Activated CD4-positive, alpha-beta T cell treated with anti-CD3 and anti-CD28 coated beads for 24 hours (primary cell): ENCODE measurements at regions not wholly inside any gene's neighbourhood (a gene's known extent, or its start where the extent isn't known, plus 50 kb on each side); places are given as distances from the start of the nearest gene placed in this dataset.
"Not testable (repeated sequence)": the region's sequence is repeated elsewhere in the genome, so short reads cannot be mapped to it uniquely, and the experiment has no call there.

ENCODE experiments used
- DNase-seq, 2 donors: peaks; one replicate each; pipeline ENCODE4 v3.0.0-alpha.2; 2020; ENCODE audit warnings: low read depth in 2 of 2

- DNase-seq: no peak
Measured at GRCh38 chr6:144612811-144613210, 327.7 kb downstream of the UTRN start.

DNA sequence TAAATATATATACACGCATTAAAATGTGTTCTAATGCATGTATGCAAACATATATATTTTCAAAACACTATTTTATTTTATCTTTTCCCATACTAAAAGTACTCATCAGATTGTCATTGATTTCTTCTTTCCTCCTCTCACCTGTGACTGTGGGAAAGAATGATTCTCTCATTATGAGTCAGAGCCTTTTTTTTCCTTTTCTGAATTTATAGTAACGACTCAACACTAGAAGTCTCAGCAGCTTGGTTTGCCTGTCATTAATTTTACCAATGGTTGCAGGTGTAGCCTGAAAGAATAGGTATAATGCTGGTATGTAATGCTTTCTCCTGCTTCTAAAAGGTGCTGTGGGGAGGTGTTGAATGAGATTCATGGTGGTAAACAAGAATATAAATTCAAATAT, 328.7 kb downstream of the UTRN start:
- DNase-seq: no peak

- DNase-seq: no peak
Measured at GRCh38 chr6:144615870-144616269, 330.7 kb downstream of the UTRN start.

GRCh38 chr6:144617191-144617590, 332.1 kb downstream of the UTRN start:
- no peak for DNase-seq

- DNase-seq: no peak
Measured at GRCh38 chr6:144617708-144618107, 332.6 kb downstream of the UTRN start.

DNA sequence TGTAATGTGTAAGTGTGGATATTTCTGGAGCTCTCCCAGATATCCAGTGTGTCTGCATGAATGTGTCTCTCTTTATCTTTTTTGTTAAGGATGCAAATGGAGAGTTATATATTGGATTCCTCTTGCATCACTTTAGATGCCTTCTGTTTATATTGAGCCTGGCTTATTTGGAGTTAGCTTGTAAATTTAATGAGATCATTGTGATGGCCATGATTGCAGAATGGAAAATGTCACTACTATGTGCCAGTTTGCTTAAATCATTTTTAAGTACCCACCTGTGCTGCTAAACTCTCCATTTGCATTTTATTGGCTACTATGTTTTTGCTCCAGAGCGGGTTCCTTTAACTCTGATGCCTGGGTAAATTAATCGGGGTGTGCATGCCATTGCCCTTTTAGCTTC, 334.8 kb downstream of the UTRN start:
- no peak for DNase-seq

- DNase-seq: no peak
Measured at GRCh38 chr6:144621332-144621731, 336.2 kb downstream of the UTRN start.

DNA sequence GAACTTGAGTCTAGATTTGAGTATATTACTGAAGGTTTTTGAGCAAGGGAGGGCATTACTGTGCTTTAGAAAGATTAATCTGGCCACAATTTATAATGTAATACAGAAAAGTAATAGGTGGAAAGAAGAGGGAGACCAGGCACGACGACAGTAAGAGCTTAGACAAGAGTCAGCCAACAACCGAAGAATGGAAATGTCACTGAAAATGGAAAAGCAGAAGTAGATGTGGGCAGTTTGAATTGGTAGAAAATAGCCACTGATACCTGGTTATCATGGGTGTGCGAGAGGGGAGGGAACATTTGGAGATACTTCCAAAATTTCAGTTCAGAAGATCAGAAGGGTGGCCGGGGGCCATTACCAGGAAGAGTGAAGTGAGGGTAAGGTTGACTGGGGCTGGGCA, 339.1 kb downstream of the UTRN start:
- DNase-seq: no peak

DNA sequence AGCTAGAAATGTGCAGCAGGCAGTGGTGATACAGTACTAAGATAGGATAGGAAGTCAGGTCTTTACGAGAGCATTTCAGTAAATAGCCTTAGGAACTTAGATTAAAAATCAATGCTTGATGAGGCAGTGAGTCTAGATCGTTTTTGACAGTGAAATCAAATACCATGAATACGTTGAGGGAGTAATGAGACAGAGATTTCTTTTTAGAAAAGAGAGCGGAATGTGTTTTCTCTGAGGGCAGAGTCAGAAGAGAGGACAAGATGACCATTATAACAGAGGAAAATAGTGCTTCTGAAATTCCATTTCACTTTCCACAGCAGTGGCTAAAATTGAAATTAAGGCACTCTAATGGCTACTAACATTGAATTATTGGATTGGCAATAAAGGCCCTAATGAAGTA, 339.6 kb downstream of the UTRN start:
- no peak for DNase-seq

DNA sequence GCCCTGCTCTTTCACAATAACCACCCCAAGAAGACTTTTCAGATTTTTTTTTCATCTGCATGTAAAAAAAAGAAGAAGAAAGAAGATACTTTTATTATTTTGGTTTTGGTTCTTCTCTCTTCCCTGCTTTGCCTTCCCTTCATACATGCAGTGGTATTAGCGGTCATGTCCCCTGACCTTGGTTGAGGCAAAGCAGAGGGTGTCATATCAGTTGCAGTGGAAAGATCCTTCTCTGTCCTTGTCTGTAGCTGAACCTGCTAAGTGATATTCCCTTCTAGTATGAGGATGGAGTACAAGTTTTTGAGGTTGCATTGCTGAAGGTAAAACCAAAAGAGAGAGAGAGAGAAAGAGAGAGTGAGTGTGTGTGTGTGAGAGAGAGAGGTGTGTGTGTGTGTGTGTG, 345.7 kb downstream of the UTRN start:
- DNase-seq: no peak

- no peak for DNase-seq
Measured at GRCh38 chr6:144632266-144632665, 347.1 kb downstream of the UTRN start.

DNA sequence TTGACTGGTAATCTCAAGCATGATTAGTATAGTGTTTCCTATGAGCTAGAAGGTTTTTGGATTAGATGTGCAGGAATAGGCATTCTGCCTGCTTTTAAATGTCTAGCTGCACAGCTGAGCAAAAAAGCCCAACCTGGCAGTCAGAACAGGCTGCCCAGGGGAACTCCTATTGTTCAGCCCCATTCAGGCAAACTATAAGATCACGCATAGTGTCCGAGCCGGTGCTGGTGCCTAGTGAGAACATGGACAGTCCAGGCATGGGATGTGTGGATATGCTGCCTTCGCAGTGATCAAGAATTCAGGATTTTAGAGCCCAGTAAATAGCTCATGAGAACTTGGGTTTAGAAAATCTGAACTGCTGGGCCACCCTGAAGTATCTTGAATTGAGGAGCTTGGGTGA, 348.8 kb downstream of the UTRN start:
- DNase-seq: no peak

GRCh38 chr6:144634371-144634770, 349.2 kb downstream of the UTRN start:
- DNase-seq: no peak

DNA sequence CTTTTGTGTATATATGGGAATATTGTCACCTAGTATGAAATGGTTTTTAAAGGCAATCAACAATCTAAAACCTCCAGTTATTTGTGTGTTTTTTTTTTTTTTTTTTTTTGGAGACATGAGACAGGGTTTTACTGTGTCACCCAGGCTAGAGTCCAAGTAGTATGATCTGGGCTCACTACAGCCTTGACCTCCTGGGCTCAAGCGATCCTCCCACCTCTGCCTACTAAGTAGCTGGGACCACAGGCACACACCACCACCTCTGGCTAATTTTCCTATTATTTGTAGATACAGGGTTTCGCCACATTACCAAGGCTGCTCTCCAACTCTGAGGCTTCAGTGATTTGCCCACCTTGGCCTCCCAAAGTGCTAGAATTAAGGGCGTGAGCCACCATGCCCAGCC, 349.9 kb downstream of the UTRN start:
- no peak for DNase-seq

- DNase-seq: not testable (repeated sequence)
Measured at GRCh38 chr6:144636025-144636424, 350.9 kb downstream of the UTRN start.

DNA sequence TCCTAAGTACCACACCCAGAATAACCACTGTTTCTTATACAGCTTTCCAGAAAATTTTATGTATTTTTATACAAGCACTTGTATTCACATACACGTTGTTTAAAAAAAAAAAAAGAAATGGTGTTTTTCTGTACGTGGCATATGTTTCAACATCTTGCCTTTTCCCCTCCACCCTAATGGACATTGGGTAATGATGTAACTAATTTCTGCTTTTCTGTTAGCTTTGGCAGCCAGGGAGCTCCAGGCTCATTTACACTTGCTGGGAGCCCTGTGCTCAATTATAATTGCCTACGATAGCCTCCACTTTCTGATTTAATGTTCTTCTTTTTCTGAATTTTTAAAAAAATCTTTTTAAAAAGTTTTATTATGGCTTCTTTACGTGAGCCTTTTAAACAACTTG, 352.4 kb downstream of the UTRN start:
- no peak for DNase-seq

DNA sequence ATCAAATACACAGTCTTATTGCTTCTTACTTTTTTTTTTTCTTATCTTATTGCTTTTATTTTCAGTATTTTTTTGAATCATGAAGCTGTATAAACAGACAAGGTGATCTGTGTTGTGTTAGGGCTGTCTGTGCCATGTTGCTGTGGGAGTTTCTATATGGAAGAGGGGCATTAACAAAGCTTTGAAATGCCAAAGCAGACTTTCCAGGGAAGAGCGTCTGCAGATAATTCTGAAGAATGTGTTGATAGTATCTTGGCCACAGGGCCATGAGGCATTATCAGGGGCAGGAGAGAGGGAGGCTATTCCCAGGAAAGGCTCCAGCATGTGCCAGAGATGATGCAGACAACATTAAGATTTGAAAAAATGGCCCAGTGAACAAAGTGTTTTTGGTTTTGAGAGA, 354.5 kb downstream of the UTRN start:
- no peak for DNase-seq

DNA sequence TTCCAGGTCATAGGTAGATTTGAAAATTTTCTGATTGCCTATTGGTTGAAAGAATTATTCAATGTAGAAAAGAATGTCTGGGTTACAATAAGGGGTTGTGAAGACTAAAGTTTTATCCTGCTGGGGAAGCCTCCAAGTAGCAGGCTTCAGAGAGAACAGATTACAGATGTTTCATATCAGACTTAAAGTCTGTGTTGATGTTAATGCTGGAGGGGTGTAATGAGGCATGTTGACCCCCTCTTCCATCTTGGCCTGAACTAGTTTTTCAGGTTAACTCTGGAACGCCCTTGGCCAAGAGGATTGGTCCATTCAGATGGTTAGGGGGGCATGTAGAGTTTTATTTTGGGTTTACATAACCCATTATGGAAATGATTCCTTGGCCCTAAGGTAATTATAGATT, 356.2 kb downstream of the UTRN start:
- DNase-seq: no peak

GRCh38 chr6:144644776-144645175, 359.6 kb downstream of the UTRN start:
- no peak for DNase-seq

DNA sequence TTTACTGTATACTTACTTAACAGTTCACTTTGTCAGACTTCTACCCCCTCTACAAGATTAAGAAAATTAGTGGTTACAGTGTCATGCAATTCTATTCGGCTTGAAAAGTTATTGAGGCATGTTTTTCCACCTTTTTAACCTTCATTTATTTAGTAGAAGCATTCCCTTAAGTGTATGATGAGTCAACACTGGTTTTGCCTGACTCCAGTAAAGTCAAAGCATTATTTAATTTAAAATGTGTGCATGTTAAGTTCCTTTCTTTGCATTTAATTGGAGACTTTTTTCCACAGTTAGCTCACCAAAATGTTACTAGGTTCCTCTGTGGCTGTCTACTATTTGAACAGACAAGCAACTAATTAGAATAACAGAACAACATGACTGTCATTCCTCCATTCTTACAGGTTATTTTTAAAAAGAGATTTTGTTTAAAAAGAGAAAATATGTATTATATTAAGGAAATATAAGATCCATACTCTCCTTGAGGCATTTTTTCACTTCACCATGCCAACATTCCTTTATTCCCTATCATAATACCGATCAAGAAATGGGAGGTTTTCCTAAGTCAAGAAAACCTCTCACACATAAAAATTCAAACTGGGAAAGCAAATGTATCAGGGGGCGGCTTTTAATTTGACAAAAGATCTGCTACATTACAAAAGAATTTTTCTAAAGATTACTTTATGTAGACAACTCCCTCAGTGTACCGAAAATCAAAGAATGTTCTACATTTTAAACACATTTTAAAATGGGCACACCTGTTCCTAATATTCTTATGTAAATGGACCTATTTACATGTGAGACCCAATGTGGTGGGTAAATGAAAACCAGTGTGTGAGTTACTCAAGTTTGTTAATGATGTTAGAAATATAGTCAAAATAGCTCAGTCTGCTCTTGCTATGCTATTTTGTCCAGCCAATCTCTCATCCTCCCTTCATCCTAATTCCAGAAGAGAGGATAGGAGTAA, 361.2 kb downstream of the UTRN start:
- no peak for DNase-seq

DNA sequence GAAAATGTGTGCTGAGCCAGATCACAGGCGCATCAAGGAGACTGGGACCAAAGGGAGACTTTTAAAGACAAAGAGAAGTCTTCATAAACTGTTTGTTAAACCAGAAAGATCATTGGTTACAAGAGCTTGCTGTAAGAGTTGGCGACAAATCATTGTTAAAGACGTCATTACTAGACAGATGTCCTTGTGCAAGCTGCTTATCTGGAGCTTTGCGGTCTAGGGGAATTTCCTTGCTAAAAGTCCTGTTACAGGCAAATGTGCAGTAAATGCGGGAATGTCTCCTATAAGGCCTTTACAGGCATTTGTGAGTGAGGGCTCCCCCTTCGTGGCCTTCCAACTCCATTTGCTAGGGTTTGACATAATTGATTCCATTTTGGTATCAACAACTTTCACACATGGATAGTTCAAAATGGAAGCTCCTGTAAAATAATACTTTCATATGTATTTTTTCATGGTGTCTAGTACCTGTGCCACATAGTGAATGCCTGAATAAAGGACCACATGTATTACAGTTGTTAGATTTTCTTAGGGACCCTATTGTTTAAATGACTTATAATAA, 362.4 kb downstream of the UTRN start:
- no peak for DNase-seq

- DNase-seq: no peak
Measured at GRCh38 chr6:144647971-144648651, 363.0 kb downstream of the UTRN start.

GRCh38 chr6:144649085-144649484, 363.9 kb downstream of the UTRN start:
- no peak for DNase-seq
